B cell (primary cell): ENCODE measurements at regions not wholly inside any gene's neighbourhood (a gene's known extent, or its start where the extent isn't known, plus 50 kb on each side); places are given as distances from the start of the nearest gene placed in this dataset.
"Not testable (repeated sequence)": the region's sequence is repeated elsewhere in the genome, so short reads cannot be mapped to it uniquely, and the experiment has no call there.

Experiments used
- ATAC-seq: fragments of 200-7000 bp; cut with Tn5 transposase; one replicate; pipeline ENCODE4 v1.10.0; 2021; ENCODE audit warnings: low read depth, mild to moderate bottlenecking, moderate number of reproducible peaks, moderate library complexity
- CTCF ChIA-PET: fragments of 350-600 bp; sonication (Branson Sonifier 250); formaldehyde crosslinking; loops from one replicate; lab custom pipeline; 2021; ENCODE audit warnings: antibody characterized with exemption, inconsistent platforms; lab: Charles Lee
- POLR2A ChIA-PET: fragments of 350-600 bp; sonication (Branson Sonifier 250); formaldehyde crosslinking; loops from one replicate; lab custom pipeline; 2021; ENCODE audit warnings: antibody characterized with exemption; lab: Charles Lee
- DNase-seq: peaks from one replicate; pipeline ENCODE4 v3.0.0; 2013
- H2AFZ ChIP-seq: 2 replicates; pipeline ENCODE4 v1.6.1; 2012; ENCODE audit warnings: mild to moderate bottlenecking, low read depth, low read length; ENCODE audit not compliant: insufficient read depth, poor library complexity, severe bottlenecking
- H3K27ac ChIP-seq, 2 donors: 1 replicate in 1 of 2; 2 replicates in 1 of 2; pipeline ENCODE4 v1.5.1; 2012 to 2013; ENCODE audit warnings: low read length in 2 of 2, mild to moderate bottlenecking in 2 of 2, moderate library complexity in 1 of 2
- H3K27me3 ChIP-seq, 4 experiments: fragments of 200-600 bp in 1 of 4; sonication (generic) in 1 of 4; replicated peaks in 1 of 4; 1 replicate in 2 of 4; 2 replicates in 2 of 4; pipeline versions ENCODE4 v1.6.1 to v1.7.0; 2013 to 2016; ENCODE audit warnings: low read length in 3 of 4, mild to moderate bottlenecking in 2 of 4, mixed read lengths in 1 of 4, moderate library complexity in 1 of 4; ENCODE audit not compliant: insufficient read depth in 4 of 4, control insufficient read depth in 3 of 4; ENCODE audit errors: control extremely low read depth in 1 of 4
- H3K36me3 ChIP-seq, 2 experiments: replicated peaks in 1 of 2; 1 replicate in 1 of 2; 2 replicates in 1 of 2; pipeline versions ENCODE4 v1.6.1 to v1.7.1; 2013; ENCODE audit warnings: low read length in 1 of 2; ENCODE audit not compliant: insufficient read depth in 2 of 2, control insufficient read depth in 1 of 2; ENCODE audit errors: control extremely low read depth in 1 of 2, extremely low read depth in 1 of 2
- H3K4me1 ChIP-seq, 2 donors: fragments of 200-600 bp in 1 of 2; sonication (generic) in 1 of 2; 1 replicate in 1 of 2; 2 replicates in 1 of 2; pipeline versions ENCODE4 v1.5.1 to v1.6.1; 2013 to 2017; ENCODE audit warnings: low read length in 2 of 2; ENCODE audit not compliant: control insufficient read depth in 2 of 2, insufficient read depth in 2 of 2
- H3K4me2 ChIP-seq: replicated peaks from 2 replicates; pipeline ENCODE3; 2012; ENCODE audit warnings: mild to moderate bottlenecking, low read depth, low read length; ENCODE audit not compliant: poor library complexity, severe bottlenecking
- H3K4me3 ChIP-seq, 5 experiments: fragments of 200-600 bp in 1 of 5; sonication (generic) in 1 of 5; 1 replicate in 3 of 5; 2 replicates in 2 of 5; pipeline versions ENCODE4 v1.5.1 to v1.7.0; 2011 to 2016; ENCODE audit warnings: low read length in 4 of 5, mild to moderate bottlenecking in 4 of 5, low read depth in 2 of 5, control low read depth in 1 of 5, moderate library complexity in 1 of 5; ENCODE audit not compliant: insufficient read depth in 1 of 5; ENCODE audit errors: control extremely low read depth in 1 of 5, extremely low read depth in 1 of 5
- H3K79me2 ChIP-seq: fragments of 200-600 bp; sonication (generic); one replicate; pipeline ENCODE4 v1.6.0; 2016; ENCODE audit warnings: low read length; ENCODE audit not compliant: control insufficient read depth, insufficient read depth
- H3K9ac ChIP-seq: fragments of 200-600 bp; sonication (generic); 2 replicates; pipeline ENCODE4 v1.6.1; 2017; ENCODE audit warnings: mild to moderate bottlenecking, low read length, moderate library complexity
- H3K9me3 ChIP-seq, 3 donors: one replicate each; pipeline versions ENCODE4 v1.6.1 to v1.7.1; 2013; ENCODE audit warnings: low read length in 2 of 3; ENCODE audit not compliant: control insufficient read depth in 2 of 3, insufficient read depth in 1 of 3; ENCODE audit errors: control extremely low read depth in 1 of 3
- H4K20me1 ChIP-seq: 2 replicates; pipeline ENCODE4 v1.6.0; 2012; ENCODE audit warnings: mild to moderate bottlenecking, low read length; ENCODE audit not compliant: insufficient read depth, control insufficient read depth, poor library complexity, severe bottlenecking
- H3K27ac Mint-ChIP-seq: one replicate; pipeline ENCODE4 v1.8.0; 2021; ENCODE audit warnings: mixed read lengths
- H3K27me3 Mint-ChIP-seq: one replicate; pipeline ENCODE4 v1.8.0; 2021; ENCODE audit warnings: mixed read lengths
- H3K4me1 Mint-ChIP-seq: one replicate; pipeline ENCODE4 v1.8.0; 2021; ENCODE audit warnings: mixed read lengths
- H3K4me3 Mint-ChIP-seq: one replicate; pipeline ENCODE4 v1.8.0; 2021; ENCODE audit warnings: mixed read lengths
- H3K9me3 Mint-ChIP-seq: one replicate; pipeline ENCODE4 v1.8.0; 2022; ENCODE audit warnings: mixed read lengths; ENCODE audit not compliant: insufficient read depth
- EZH2 ChIP-seq: IDR thresholded peaks from 2 replicates; pipeline ENCODE4 v1.6.1; 2012; ENCODE audit warnings: borderline replicate concordance, low read depth, mild to moderate bottlenecking, moderate library complexity, low read length; ENCODE audit not compliant: insufficient read depth, poor library complexity, severe bottlenecking
- WGBS: methylation state at CpG from one replicate; pipeline ENCODE4 v1.1.5; 2013; ENCODE audit warnings: missing lambda C conversion rate; ENCODE audit not compliant: insufficient coverage; 5-methylcytosine and 5-hydroxymethylcytosine counted together
- intact Hi-C: fragments of 100-400 bp; cut with micrococcal nuclease; formaldehyde crosslinking; loops from one replicate; pipeline ENCODE4 v1.10.0; 2022
- TF ChIP-seq, protein P1 (sequence below): fragments of 200-600 bp; IDR thresholded peaks from one replicate; pipeline ENCODE4 v1.8.0; 2022; ENCODE audit warnings: antibody characterized with exemption, mild to moderate bottlenecking

DNA sequence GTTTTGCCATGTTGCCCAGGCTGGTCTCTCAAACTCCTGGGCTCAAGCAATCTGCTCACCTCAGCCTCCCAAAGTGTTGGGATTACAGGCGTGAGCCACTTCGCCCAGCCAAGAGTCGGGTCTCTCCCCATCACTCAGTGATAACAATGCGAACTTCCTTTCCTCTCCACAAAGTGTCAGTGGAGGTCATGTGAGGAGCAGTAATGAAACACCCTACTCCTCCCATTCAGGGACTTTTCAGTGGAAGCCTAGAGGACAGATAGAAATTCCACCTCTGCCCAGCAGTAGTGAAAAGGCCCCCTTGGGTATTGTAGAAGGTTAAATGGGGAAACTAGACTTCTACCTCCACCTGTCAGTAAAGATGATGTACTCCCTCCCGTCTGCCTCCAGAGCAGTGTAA, 141.9 kb upstream of the STK26 start:
- no peaks in the 10 kb centered on the region for H3K27me3 ChIP-seq
- ChIA-PET POLR2A (no interaction called here), CTCF (no interaction called here)
- Mint-ChIP-seq H3K27me3 (no peaks in the 10 kb centered on the region), H3K9me3 (no peaks in the 10 kb centered on the region), H3K27ac (no peak overlapping the region), H3K4me3 (no peak overlapping the region), H3K4me1 (no peaks in the 10 kb centered on the region)
- no peaks in the 10 kb centered on the region for H3K9me3 ChIP-seq
- no peak overlapping the region for H2AFZ ChIP-seq
- no peaks in the 10 kb centered on the region for H3K36me3 ChIP-seq
- H3K27ac ChIP-seq: no peak overlapping the region
- no peaks in the 10 kb centered on the region for H3K79me2 ChIP-seq
- TF ChIP-seq, protein P1, sequence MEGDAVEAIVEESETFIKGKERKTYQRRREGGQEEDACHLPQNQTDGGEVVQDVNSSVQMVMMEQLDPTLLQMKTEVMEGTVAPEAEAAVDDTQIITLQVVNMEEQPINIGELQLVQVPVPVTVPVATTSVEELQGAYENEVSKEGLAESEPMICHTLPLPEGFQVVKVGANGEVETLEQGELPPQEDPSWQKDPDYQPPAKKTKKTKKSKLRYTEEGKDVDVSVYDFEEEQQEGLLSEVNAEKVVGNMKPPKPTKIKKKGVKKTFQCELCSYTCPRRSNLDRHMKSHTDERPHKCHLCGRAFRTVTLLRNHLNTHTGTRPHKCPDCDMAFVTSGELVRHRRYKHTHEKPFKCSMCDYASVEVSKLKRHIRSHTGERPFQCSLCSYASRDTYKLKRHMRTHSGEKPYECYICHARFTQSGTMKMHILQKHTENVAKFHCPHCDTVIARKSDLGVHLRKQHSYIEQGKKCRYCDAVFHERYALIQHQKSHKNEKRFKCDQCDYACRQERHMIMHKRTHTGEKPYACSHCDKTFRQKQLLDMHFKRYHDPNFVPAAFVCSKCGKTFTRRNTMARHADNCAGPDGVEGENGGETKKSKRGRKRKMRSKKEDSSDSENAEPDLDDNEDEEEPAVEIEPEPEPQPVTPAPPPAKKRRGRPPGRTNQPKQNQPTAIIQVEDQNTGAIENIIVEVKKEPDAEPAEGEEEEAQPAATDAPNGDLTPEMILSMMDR: no peak
- no peak for TF ChIP-seq EZH2
- WGBS: no CpG with 5 or more reads among the region's 5 CpGs
- H4K20me1 ChIP-seq: no peaks in the 10 kb centered on the region
- DNase-seq (no peak), ATAC-seq (no peak)
- H3K4me3 ChIP-seq: no peak overlapping the region
- intact Hi-C loops: no loop called here
- no peak overlapping the region for H3K4me2 ChIP-seq
- no peak overlapping the region for H3K9ac ChIP-seq
- no peaks in the 10 kb centered on the region for H3K4me1 ChIP-seq

DNA sequence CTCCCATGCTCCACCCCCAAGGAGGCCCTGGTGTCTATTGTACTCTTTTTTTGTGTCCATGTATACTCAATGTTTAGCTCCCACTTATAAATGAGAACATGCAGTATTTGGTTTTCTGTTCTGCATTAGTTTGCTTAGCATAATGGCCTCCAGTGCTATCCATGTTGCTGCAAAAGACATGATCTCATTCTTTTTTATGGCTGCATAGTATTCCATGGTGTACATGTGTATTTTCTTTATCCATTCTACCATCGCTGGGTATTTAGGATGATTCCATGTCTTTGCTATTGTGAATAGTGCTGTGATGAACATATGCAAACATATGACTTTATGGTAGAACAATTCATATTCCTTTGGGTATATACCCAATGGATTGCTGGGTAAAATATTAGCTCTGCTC, 138.1 kb upstream of the STK26 start:
- H3K27me3 Mint-ChIP-seq, H3K27ac ChIP-seq, intact Hi-C loops, H3K4me1 Mint-ChIP-seq, H3K4me1 ChIP-seq, H3K9me3 ChIP-seq, H4K20me1 ChIP-seq, H3K9ac ChIP-seq, DNase-seq, H3K9me3 Mint-ChIP-seq, H3K4me3 Mint-ChIP-seq, H3K36me3 ChIP-seq, ATAC-seq, H3K79me2 ChIP-seq, H3K27me3 ChIP-seq, H3K27ac Mint-ChIP-seq, POLR2A ChIA-PET, H2AFZ ChIP-seq, H3K4me2 ChIP-seq, H3K4me3 ChIP-seq: not testable (repeated sequence)
- WGBS: no CpG with 5 or more reads among the region's 1 CpG
- CTCF ChIA-PET: interaction anchor here (1.1 kb wide), 1 partner anchor 10 kb away, joined by 3 read pairs; no protein-coding TSS in a partner anchor

DNA sequence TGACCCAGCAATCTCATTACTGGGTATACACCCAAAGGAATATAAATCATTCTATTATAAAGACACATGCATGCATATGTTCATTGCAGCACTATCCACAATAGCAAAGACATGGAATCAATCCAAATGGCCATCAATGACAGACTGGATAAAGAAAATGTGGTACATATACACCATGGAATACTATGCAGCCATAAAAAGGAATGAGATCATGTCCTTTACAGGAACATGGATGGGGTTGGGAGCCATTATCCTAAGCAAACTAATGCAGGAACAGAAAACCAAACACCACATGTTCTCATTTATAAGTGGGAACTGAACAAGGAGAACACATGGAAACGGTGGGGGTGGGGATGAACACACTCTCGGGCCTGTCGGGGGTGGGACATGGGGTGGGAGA, 129.2 kb upstream of the STK26 start:
- CTCF ChIA-PET: interaction anchor here (0.6 kb wide), 1 partner anchor 597 kb away, joined by 3 read pairs; no protein-coding TSS in a partner anchor
- H3K4me1 ChIP-seq, H3K27ac ChIP-seq, POLR2A ChIA-PET, intact Hi-C loops, H2AFZ ChIP-seq, H3K9ac ChIP-seq, H3K4me2 ChIP-seq, H3K36me3 ChIP-seq, H3K27ac Mint-ChIP-seq, ATAC-seq, H3K4me1 Mint-ChIP-seq, H3K27me3 ChIP-seq, H3K27me3 Mint-ChIP-seq, H3K4me3 Mint-ChIP-seq, DNase-seq, H3K9me3 ChIP-seq, H3K9me3 Mint-ChIP-seq, H3K79me2 ChIP-seq, H4K20me1 ChIP-seq, H3K4me3 ChIP-seq: not testable (repeated sequence)
- no CpG with 5 or more reads among the region's 3 CpGs for WGBS
